HL-60/S4 treated with retinoic acid at 250 ng/mL for 4 days and 3 days (cell line): ENCODE measurements at regions not wholly inside any gene's neighbourhood (a gene's known extent, or its start where the extent isn't known, plus 50 kb on each side); places are given as distances from the start of the nearest gene placed in this dataset.

ENCODE experiments used
- in situ Hi-C: fragments of 300-500 bp; cut with MboI; formaldehyde crosslinking; loops from 2 replicates; pipeline ENCODE4 v1.7.0; 2022; ENCODE audit warnings: low sequenced_read_pairs

GRCh38 chr9:7546261-7546660 lies 253.3 kb downstream of the DMAC1 start:
- in situ Hi-C loops = loop anchor here (25.0 kb wide), 1 partner anchor 484 kb away; no protein-coding TSS in a partner anchor

- in situ Hi-C loops = loop anchor here (25.0 kb wide), 1 partner anchor 483 kb away; no protein-coding TSS in a partner anchor
Measured at GRCh38 chr9:7545371-7546165, 254.0 kb downstream of the DMAC1 start.

GRCh38 chr9:7542693-7543092 lies 256.9 kb downstream of the DMAC1 start:
- in situ Hi-C loops = loop anchor here (25.0 kb wide), 1 partner anchor 480 kb away; no protein-coding TSS in a partner anchor

GRCh38 chr9:7542126-7542525 lies 257.5 kb downstream of the DMAC1 start:
- in situ Hi-C loops = loop anchor here (25.0 kb wide), 1 partner anchor 480 kb away; no protein-coding TSS in a partner anchor

GRCh38 chr9:7536310-7536939 lies 263.2 kb downstream of the DMAC1 start:
- in situ Hi-C loops = loop anchor here (25.0 kb wide), 1 partner anchor 474 kb away; no protein-coding TSS in a partner anchor

GRCh38 chr9:7534211-7534935 lies 265.2 kb downstream of the DMAC1 start:
- in situ Hi-C loops = loop anchor here (25.0 kb wide), 1 partner anchor 472 kb away; no protein-coding TSS in a partner anchor

GRCh38 chr9:7533376-7534090 lies 266.0 kb downstream of the DMAC1 start:
- in situ Hi-C loops = loop anchor here (25.0 kb wide), 1 partner anchor 471 kb away; no protein-coding TSS in a partner anchor

GRCh38 chr9:7523426-7524043 lies 276.0 kb downstream of the DMAC1 start:
- in situ Hi-C loops = no loop called here

- in situ Hi-C loops = no loop called here
Measured at GRCh38 chr9:7520396-7520795, 279.2 kb downstream of the DMAC1 start.

- in situ Hi-C loops = no loop called here
Measured at GRCh38 chr9:7516376-7516775, 283.2 kb downstream of the DMAC1 start.

GRCh38 chr9:7510199-7510598 lies 289.4 kb downstream of the DMAC1 start:
- in situ Hi-C loops = no loop called here

GRCh38 chr9:7509576-7510145 lies 289.9 kb downstream of the DMAC1 start:
- in situ Hi-C loops = no loop called here

GRCh38 chr9:7508516-7508915 lies 291.1 kb downstream of the DMAC1 start:
- in situ Hi-C loops = no loop called here

GRCh38 chr9:7507566-7508270 lies 291.9 kb downstream of the DMAC1 start:
- in situ Hi-C loops = no loop called here

GRCh38 chr9:7507026-7507425 lies 292.6 kb downstream of the DMAC1 start:
- in situ Hi-C loops = no loop called here

- in situ Hi-C loops = no loop called here
Measured at GRCh38 chr9:7500521-7500920, 299.1 kb downstream of the DMAC1 start.

GRCh38 chr9:7491641-7492040 lies 307.9 kb downstream of the DMAC1 start:
- in situ Hi-C loops = no loop called here

GRCh38 chr9:7490317-7491108 lies 309.1 kb downstream of the DMAC1 start:
- in situ Hi-C loops = no loop called here
